ENCODE measurements at regions not wholly inside any gene's neighbourhood (a gene's known extent, or its start where the extent isn't known, plus 50 kb on each side); places are given as distances from the start of the nearest gene placed in this dataset.

DNA sequence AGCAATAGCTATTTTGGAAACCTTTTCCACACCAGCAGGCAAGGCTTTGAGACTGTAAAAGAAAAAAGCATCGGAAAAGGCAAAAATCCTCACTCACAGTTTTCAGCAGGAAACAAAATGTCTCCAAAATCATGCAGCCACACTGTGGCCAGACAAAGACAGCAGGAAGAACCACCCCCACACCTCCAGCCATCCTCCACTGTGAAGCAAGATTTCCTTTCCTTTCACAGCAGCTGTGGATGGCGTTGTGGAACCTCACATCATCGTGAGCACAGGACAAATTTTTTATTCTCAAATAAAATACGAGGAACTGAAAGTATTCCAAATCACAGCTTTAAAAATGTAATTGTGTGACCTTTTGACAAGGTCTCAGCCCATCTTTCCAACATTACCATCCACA, 351.7 kb upstream of the NOCT start:
- TF ChIP-seq, protein P1, sequence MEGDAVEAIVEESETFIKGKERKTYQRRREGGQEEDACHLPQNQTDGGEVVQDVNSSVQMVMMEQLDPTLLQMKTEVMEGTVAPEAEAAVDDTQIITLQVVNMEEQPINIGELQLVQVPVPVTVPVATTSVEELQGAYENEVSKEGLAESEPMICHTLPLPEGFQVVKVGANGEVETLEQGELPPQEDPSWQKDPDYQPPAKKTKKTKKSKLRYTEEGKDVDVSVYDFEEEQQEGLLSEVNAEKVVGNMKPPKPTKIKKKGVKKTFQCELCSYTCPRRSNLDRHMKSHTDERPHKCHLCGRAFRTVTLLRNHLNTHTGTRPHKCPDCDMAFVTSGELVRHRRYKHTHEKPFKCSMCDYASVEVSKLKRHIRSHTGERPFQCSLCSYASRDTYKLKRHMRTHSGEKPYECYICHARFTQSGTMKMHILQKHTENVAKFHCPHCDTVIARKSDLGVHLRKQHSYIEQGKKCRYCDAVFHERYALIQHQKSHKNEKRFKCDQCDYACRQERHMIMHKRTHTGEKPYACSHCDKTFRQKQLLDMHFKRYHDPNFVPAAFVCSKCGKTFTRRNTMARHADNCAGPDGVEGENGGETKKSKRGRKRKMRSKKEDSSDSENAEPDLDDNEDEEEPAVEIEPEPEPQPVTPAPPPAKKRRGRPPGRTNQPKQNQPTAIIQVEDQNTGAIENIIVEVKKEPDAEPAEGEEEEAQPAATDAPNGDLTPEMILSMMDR (IDR thresholded peaks at IDR 0.05), result no peak
- no peak for TF ChIP-seq POLR2A (IDR thresholded peaks at IDR 0.05)

Measured in uterus (tissue), 2 donors.